Stimulated activated CD8-positive, alpha-beta memory T cell treated with anti-CD3 and anti-CD28 coated beads, Interleukin-7, amount 100 ng/mL, for 24 hours (primary cell): ENCODE measurements at regions not wholly inside any gene's neighbourhood (a gene's known extent, or its start where the extent isn't known, plus 50 kb on each side); places are given as distances from the start of the nearest gene placed in this dataset.

Experiments
- DNase-seq: peaks from one replicate; pipeline ENCODE4 v3.0.0-alpha.2; 2020; ENCODE audit warnings: low read depth

- DNase-seq = no peak
Measured at GRCh38 chr20:63087236-63087871, 80.6 kb upstream of the BHLHE23 start.

- no peak for DNase-seq
Measured at GRCh38 chr20:63086421-63087235, 79.9 kb upstream of the BHLHE23 start.

- no peak for DNase-seq
Measured at GRCh38 chr20:63085151-63085861, 78.5 kb upstream of the BHLHE23 start.

GRCh38 chr20:63084563-63084927, 77.8 kb upstream of the BHLHE23 start:
- DNase-seq = no peak

- DNase-seq = no peak
Measured at GRCh38 chr20:63083831-63084562, 77.2 kb upstream of the BHLHE23 start.

GRCh38 chr20:63082939-63083735, 76.4 kb upstream of the BHLHE23 start:
- DNase-seq = no peak

GRCh38 chr20:63082308-63082938, 75.7 kb upstream of the BHLHE23 start:
- DNase-seq = no peak

GRCh38 chr20:63081831-63082230, 75.1 kb upstream of the BHLHE23 start:
- no peak for DNase-seq

- no peak for DNase-seq
Measured at GRCh38 chr20:63081351-63081750, 74.6 kb upstream of the BHLHE23 start.

GRCh38 chr20:63080811-63081210, 74.0 kb upstream of the BHLHE23 start:
- no peak for DNase-seq

GRCh38 chr20:63080411-63080810, 73.6 kb upstream of the BHLHE23 start:
- DNase-seq = no peak

GRCh38 chr20:63079971-63080370, 73.2 kb upstream of the BHLHE23 start:
- no peak for DNase-seq

GRCh38 chr20:63077705-63078104, 70.9 kb upstream of the BHLHE23 start:
- no peak for DNase-seq

GRCh38 chr20:63076421-63076820, 69.7 kb upstream of the BHLHE23 start:
- no peak for DNase-seq

GRCh38 chr20:63074631-63075030, 67.9 kb upstream of the BHLHE23 start:
- DNase-seq = no peak

- no peak for DNase-seq
Measured at GRCh38 chr20:63074182-63074581, 67.4 kb upstream of the BHLHE23 start.

GRCh38 chr20:63073738-63074065, 66.9 kb upstream of the BHLHE23 start:
- no peak for DNase-seq

GRCh38 chr20:63072991-63073737, 66.4 kb upstream of the BHLHE23 start:
- no peak for DNase-seq

GRCh38 chr20:63072231-63072791, 65.5 kb upstream of the BHLHE23 start:
- no peak for DNase-seq

- peak; percentile 17 for DNase-seq
Measured at GRCh38 chr20:63071541-63072181, 64.9 kb upstream of the BHLHE23 start.
